Stomach smooth muscle (tissue), 2 donors: ENCODE measurements at regions not wholly inside any gene's neighbourhood (a gene's known extent, or its start where the extent isn't known, plus 50 kb on each side); places are given as distances from the start of the nearest gene placed in this dataset.

Experiments used
- H3K27ac ChIP-seq: one replicate; pipeline ENCODE4 v1.7.0; 2013; ENCODE audit warnings: mild to moderate bottlenecking, low read length, inconsistent platforms
- H3K27me3 ChIP-seq, 2 donors: one replicate each; pipeline ENCODE4 v1.7.0; 2013; ENCODE audit warnings: low read length in 2 of 2; ENCODE audit not compliant: insufficient read depth in 2 of 2, control insufficient read depth in 1 of 2
- H3K36me3 ChIP-seq, 2 donors: one replicate each; pipeline ENCODE4 v1.7.0; 2013; ENCODE audit warnings: low read length in 2 of 2; ENCODE audit not compliant: control insufficient read depth in 2 of 2, insufficient read depth in 2 of 2
- H3K4me1 ChIP-seq: one replicate; pipeline ENCODE4 v1.7.0; 2013; ENCODE audit warnings: low read length; ENCODE audit not compliant: control insufficient read depth, insufficient read depth
- H3K4me3 ChIP-seq, 2 donors: one replicate each; pipeline ENCODE4 v1.7.0; 2013; ENCODE audit warnings: low read length in 2 of 2
- H3K9ac ChIP-seq, 2 donors: one replicate each; pipeline ENCODE4 v1.7.0; 2013; ENCODE audit warnings: low read length in 2 of 2, mild to moderate bottlenecking in 1 of 2
- H3K9me3 ChIP-seq, 2 donors: one replicate each; pipeline ENCODE4 v1.7.0; 2013; ENCODE audit warnings: low read length in 2 of 2; ENCODE audit not compliant: control insufficient read depth in 2 of 2
- donor health status: healthy.
- donor health status: Pancreatic carcinoma.

GRCh38 chr2:143940720-143941119 is 579.2 kb downstream of the ZEB2 start:
- Histone ChIP-seq H3K27ac (no peak overlapping the region), H3K4me1 (peaks cover 10% of the 10 kb centered on the region)

DNA sequence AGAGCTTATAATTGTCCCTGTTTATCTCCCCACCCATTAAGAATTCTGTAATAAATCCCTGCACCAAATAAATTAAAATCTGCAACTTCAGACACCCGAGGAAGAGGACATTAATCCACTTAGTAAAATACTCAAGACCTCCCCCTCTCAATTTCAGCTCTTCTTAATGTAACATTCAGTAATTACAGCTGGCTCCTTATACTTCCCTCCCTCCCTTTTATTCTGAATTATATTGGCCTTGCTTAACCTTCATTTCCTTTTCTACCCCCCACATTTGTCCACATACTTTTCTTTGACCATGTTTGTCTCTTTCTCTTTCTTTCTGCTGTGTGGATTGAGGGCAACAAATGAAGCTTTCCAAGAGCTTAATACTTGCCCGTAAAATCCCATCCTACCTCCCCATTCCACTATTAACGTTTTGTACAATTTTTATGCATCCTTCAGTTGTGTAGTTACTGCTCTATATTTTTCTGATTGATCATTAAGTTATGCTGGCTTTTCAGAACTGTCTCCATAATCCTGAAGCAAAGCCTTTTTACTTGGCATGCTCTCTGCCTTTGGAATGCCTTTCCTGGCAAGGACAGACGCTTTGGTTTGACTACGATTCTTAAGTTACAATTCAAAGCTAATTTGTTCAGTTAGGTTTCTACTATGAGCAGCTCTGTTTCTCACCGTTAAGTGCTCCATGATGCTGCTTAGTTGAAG is 580.1 kb downstream of the ZEB2 start:
- Histone ChIP-seq H3K9me3 (no peaks in the 10 kb centered on the region), H3K27ac (no peak overlapping the region), H3K4me3 (no peak overlapping the region), H3K27me3 (peaks cover 0 to 23% of the 10 kb centered on the region in 2 donors), H3K9ac (no peak overlapping the region), H3K4me1 (peaks cover 10% of the 10 kb centered on the region), H3K36me3 (no peaks in the 10 kb centered on the region)

More at GRCh38 chr2:143940720-143941119, 579.2 kb downstream of the ZEB2 start:
- peaks cover 0 to 23% of the 10 kb centered on the region in 2 donors for H3K27me3 ChIP-seq
- H3K9ac ChIP-seq: no peak overlapping the region
- no peaks in the 10 kb centered on the region for H3K9me3 ChIP-seq
- no peak overlapping the region for H3K4me3 ChIP-seq
- no peaks in the 10 kb centered on the region for H3K36me3 ChIP-seq

DNA sequence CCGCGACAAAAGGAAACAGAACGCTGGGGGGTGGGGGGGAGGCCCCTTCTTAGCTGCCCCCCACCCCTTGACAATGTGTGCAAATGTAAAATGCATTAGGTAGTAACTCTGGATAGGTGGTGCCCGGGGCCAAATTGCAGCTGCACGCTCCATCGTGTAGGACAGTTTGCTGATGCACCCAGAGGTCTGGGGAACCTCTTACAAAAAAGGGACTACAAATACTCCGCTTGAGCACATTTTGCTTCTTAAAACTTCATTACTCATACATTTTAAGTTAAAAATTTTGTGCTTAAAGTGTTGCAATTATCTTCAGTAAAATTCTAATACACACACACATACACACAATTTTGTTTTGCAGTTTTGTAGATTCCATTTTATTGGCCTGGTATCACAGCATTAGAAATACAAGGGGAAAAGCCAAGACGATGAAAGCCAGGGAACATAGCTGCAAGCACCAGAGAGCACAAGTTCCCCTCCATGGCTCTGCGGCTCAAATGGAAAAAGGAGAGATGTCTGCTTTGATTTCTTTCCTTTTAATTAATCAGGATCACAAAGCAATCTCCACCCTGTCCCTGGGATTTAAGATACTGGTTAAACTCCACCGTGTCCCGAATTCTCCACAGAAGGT is 582.1 kb downstream of the ZEB2 start:
- Histone ChIP-seq H3K27me3 (peaks cover 0 to 23% of the 10 kb centered on the region in 2 donors), H3K4me3 (peak overlapping the region; percentile 50 to 71), H3K4me1 (peaks cover 10% of the 10 kb centered on the region), H3K9ac (no peak overlapping the region), H3K27ac (peak overlapping the region; percentile 31), H3K9me3 (no peaks in the 10 kb centered on the region), H3K36me3 (no peaks in the 10 kb centered on the region)

DNA sequence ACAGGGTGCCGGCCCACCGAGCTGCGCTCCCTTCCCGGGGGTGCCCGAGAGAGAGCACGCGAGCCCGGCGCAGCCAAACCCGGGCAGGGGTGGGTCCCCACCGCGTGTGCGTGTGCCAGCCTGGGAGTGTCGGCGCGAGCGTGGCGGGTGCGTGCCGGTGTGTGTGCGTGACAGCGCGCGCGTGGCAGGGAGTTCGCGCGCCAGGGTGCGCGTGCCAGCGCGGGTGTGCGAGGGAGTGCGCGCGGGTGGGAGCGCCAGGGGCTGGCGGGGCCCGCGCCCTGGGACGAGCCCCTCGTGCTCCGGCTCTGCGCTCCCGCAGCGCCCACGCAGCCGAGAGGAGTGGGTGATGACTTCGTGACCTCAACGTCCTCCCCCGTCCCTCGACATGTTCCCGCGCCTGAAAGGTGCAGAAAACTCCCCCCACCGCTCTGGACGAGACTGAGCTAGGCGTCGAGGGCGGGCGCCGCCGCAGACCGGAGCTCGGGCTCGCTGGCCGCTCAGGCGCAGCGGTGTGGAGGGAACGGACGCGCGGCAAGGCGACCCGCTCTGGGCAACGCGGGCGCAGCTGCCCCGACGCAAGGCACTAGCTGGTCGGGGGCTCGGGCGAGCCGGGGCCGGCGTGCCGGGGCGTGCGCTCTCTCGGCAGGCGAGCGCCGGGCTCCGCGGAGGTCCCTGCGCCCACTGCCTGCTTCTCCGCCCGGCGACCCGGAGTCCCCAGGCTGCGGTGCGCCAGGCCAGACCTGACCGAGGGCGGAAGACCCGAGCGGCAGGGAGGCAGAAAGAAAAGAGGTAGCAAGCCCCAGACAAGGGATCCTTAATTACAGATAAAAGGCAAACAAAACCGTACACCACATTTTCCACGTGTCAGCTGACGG is 582.8 kb downstream of the ZEB2 start:
- H3K27me3 ChIP-seq: peaks cover 0 to 23% of the 10 kb centered on the region in 2 donors
- peak overlapping the region; percentile 50 for H3K27ac ChIP-seq
- peaks cover 10% of the 10 kb centered on the region for H3K4me1 ChIP-seq
- peak overlapping the region; percentile 38 to 49 for H3K9ac ChIP-seq
- peak overlapping the region; percentile 50 to 71 for H3K4me3 ChIP-seq
- no peaks in the 10 kb centered on the region for H3K36me3 ChIP-seq
- no peaks in the 10 kb centered on the region for H3K9me3 ChIP-seq

GRCh38 chr2:143936538-143936847 is 583.4 kb downstream of the ZEB2 start:
- H3K9me3 ChIP-seq: no peaks in the 10 kb centered on the region
- peak overlapping the region; percentile 38 to 49 for H3K9ac ChIP-seq
- H3K27ac ChIP-seq: peak overlapping the region; percentile 50
- peaks cover 0 to 23% of the 10 kb centered on the region in 2 donors for H3K27me3 ChIP-seq
- H3K4me3 ChIP-seq: peak overlapping the region; percentile 50 to 71
- H3K4me1 ChIP-seq: peaks cover 10% of the 10 kb centered on the region
- no peaks in the 10 kb centered on the region for H3K36me3 ChIP-seq

DNA sequence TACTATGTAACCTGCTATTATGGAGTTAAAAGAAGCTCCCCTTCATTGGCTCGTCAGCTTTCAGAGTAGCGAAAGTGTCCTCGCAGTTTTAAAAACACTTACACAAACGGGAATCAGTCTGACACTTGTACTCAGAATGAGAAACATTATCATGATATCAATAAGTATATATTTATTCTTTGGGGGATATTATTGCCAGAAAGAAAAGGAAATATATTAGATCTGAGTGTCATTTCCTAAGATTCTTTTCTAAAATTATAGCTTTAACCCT is 584.5 kb downstream of the ZEB2 start:
- no peak overlapping the region for H3K27ac ChIP-seq
- H3K4me1 ChIP-seq: peaks cover 10% of the 10 kb centered on the region
- H3K36me3 ChIP-seq: no peaks in the 10 kb centered on the region
- H3K4me3 ChIP-seq: no peak overlapping the region
- H3K9ac ChIP-seq: no peak overlapping the region
- H3K27me3 ChIP-seq: peaks cover 0 to 17% of the 10 kb centered on the region in 2 donors
- H3K9me3 ChIP-seq: no peaks in the 10 kb centered on the region

GRCh38 chr2:143934626-143935481 is 585.1 kb downstream of the ZEB2 start:
- no peak overlapping the region for H3K27ac ChIP-seq
- no peaks in the 10 kb centered on the region for H3K36me3 ChIP-seq
- no peak overlapping the region for H3K4me3 ChIP-seq
- H3K9me3 ChIP-seq: no peaks in the 10 kb centered on the region
- H3K27me3 ChIP-seq: peaks cover 0 to 17% of the 10 kb centered on the region in 2 donors
- H3K4me1 ChIP-seq: peaks cover 10% of the 10 kb centered on the region
- no peak overlapping the region for H3K9ac ChIP-seq

DNA sequence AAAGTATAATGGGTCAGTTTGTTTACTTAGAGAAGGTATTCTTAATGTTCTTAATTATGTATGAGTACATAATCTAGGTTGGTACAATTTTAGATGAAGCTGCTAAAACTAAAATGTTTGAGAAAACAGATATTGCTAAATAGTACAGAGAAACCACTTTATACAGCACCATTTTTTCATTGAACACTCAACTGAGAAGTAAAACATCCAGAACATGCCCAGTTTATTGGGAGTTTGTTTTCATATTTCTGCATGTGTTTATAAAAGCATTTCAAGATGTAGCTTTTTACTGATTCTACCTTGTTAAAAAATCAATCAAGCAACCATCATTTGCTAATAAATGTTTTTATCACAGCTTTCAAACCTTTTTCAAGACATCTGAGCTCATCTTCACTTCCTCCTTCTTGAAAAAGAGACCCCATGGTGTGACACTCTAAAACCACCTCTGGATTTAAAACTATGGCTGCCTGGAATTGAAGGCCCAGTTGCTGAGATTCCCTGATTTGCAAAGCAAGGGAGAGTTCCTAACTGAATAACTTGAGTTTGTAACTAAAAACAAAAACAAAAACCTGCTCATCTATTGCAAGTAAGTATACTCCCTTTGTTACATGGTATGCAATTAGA is 585.9 kb downstream of the ZEB2 start:
- Histone ChIP-seq H3K4me3 (no peak overlapping the region), H3K4me1 (peaks cover 10% of the 10 kb centered on the region), H3K9ac (no peak overlapping the region), H3K9me3 (no peaks in the 10 kb centered on the region), H3K27ac (no peak overlapping the region), H3K36me3 (no peaks in the 10 kb centered on the region), H3K27me3 (peaks cover 0 to 17% of the 10 kb centered on the region in 2 donors)

- H3K27me3 ChIP-seq: no peaks in the 10 kb centered on the region
- H3K9ac ChIP-seq: no peak overlapping the region
- no peaks in the 10 kb centered on the region for H3K9me3 ChIP-seq
- no peaks in the 10 kb centered on the region for H3K36me3 ChIP-seq
- no peaks in the 10 kb centered on the region for H3K4me1 ChIP-seq
- H3K27ac ChIP-seq: no peak overlapping the region
- H3K4me3 ChIP-seq: no peak overlapping the region
Measured at GRCh38 chr2:143930891-143931290, 589.0 kb downstream of the ZEB2 start.

- no peak overlapping the region for H3K9ac ChIP-seq
- no peaks in the 10 kb centered on the region for H3K27me3 ChIP-seq
- H3K27ac ChIP-seq: no peak overlapping the region
- H3K36me3 ChIP-seq: no peaks in the 10 kb centered on the region
- no peaks in the 10 kb centered on the region for H3K9me3 ChIP-seq
- no peak overlapping the region for H3K4me3 ChIP-seq
- H3K4me1 ChIP-seq: no peaks in the 10 kb centered on the region
Measured at GRCh38 chr2:143928613-143929012, 591.3 kb downstream of the ZEB2 start.
